KMS-11 (cell line): ENCODE measurements at regions not wholly inside any gene's neighbourhood (a gene's known extent, or its start where the extent isn't known, plus 50 kb on each side); places are given as distances from the start of the nearest gene placed in this dataset.

Experiments
- H2AFZ ChIP-seq: fragments of 200-600 bp; sonication (generic); 2 replicates; pipeline ENCODE4 v1.6.1; 2016; ENCODE audit warnings: antibody characterized with exemption, mixed run types, low read depth
- H3K27ac ChIP-seq: fragments of 200-600 bp; sonication (generic); 2 replicates; pipeline ENCODE4 v1.6.1; 2016; ENCODE audit warnings: mild to moderate bottlenecking, mixed run types
- H3K27me3 ChIP-seq: fragments of 200-600 bp; sonication (generic); 2 replicates; pipeline ENCODE4 v1.6.1; 2017; ENCODE audit warnings: mild to moderate bottlenecking, low read depth, mixed run types, moderate library complexity; ENCODE audit not compliant: insufficient read depth
- H3K36me3 ChIP-seq: fragments of 200-600 bp; sonication (generic); 2 replicates; pipeline ENCODE4 v1.6.1; 2017; ENCODE audit warnings: mild to moderate bottlenecking, mixed run types; ENCODE audit not compliant: insufficient read depth
- H3K4me1 ChIP-seq: fragments of 200-600 bp; sonication (generic); 2 replicates; pipeline ENCODE4 v1.6.1; 2016; ENCODE audit warnings: mild to moderate bottlenecking, low read depth, mixed run types; ENCODE audit not compliant: poor library complexity, severe bottlenecking
- H3K4me2 ChIP-seq: fragments of 200-600 bp; sonication (generic); 2 replicates; pipeline ENCODE4 v1.7.0; 2016; ENCODE audit warnings: mild to moderate bottlenecking, mixed run types
- H3K4me3 ChIP-seq: fragments of 200-600 bp; sonication (generic); IDR thresholded peaks from 2 replicates; pipeline ENCODE4 v1.6.1; 2017; ENCODE audit warnings: low read depth, low read length, mixed read lengths; ENCODE audit not compliant: insufficient read depth
- H3K79me2 ChIP-seq: fragments of 200-600 bp; sonication (generic); 2 replicates; pipeline ENCODE4 v1.6.1; 2016; ENCODE audit warnings: low read depth, mixed run types; ENCODE audit not compliant: insufficient read depth
- H3K9ac ChIP-seq: fragments of 200-600 bp; sonication (generic); 2 replicates; pipeline ENCODE4 v1.6.1; 2016; ENCODE audit warnings: mild to moderate bottlenecking, mixed run types
- H4K20me1 ChIP-seq: fragments of 200-600 bp; sonication (generic); 2 replicates; pipeline ENCODE4 v1.6.1; 2016; ENCODE audit warnings: mild to moderate bottlenecking, mixed run types; ENCODE audit not compliant: insufficient read depth
- TF ChIP-seq, protein P1 (sequence below): fragments of 200-600 bp; sonication (generic); conservative IDR thresholded peaks from 2 replicates; pipeline ENCODE4 v1.6.1; 2017; ENCODE audit warnings: low read depth, mild to moderate bottlenecking, antibody characterized with exemption, low read length, moderate library complexity, mixed read lengths

DNA sequence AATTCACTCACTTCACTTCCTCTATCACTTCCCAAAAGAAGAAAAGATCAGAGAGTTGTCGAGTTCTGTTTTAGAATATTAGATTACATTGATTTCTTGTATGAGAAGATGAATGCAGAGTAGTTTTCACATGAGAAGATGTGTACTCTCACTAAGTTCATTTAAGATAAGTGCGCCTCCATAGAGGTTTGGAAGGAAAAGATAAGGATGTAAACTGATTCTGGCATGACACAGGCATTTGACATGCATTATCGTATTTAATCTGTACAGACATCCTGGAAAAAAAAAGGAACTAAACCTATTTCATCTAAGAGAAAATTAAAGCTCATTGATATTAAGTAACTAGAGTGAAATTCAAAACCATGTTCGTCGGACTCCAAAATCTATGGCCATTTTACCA is 152.2 kb upstream of the CRIM1 start:
- no peak overlapping the region for H3K27ac ChIP-seq
- H3K36me3 ChIP-seq: no peaks in the 10 kb centered on the region
- H3K9ac ChIP-seq: no peak overlapping the region
- H3K4me1 ChIP-seq: no peaks in the 10 kb centered on the region
- TF ChIP-seq, protein P1, sequence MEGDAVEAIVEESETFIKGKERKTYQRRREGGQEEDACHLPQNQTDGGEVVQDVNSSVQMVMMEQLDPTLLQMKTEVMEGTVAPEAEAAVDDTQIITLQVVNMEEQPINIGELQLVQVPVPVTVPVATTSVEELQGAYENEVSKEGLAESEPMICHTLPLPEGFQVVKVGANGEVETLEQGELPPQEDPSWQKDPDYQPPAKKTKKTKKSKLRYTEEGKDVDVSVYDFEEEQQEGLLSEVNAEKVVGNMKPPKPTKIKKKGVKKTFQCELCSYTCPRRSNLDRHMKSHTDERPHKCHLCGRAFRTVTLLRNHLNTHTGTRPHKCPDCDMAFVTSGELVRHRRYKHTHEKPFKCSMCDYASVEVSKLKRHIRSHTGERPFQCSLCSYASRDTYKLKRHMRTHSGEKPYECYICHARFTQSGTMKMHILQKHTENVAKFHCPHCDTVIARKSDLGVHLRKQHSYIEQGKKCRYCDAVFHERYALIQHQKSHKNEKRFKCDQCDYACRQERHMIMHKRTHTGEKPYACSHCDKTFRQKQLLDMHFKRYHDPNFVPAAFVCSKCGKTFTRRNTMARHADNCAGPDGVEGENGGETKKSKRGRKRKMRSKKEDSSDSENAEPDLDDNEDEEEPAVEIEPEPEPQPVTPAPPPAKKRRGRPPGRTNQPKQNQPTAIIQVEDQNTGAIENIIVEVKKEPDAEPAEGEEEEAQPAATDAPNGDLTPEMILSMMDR: no peak
- no peak overlapping the region for H3K4me3 ChIP-seq
- H2AFZ ChIP-seq: no peak overlapping the region
- no peaks in the 10 kb centered on the region for H4K20me1 ChIP-seq
- no peaks in the 10 kb centered on the region for H3K79me2 ChIP-seq
- no peak overlapping the region for H3K4me2 ChIP-seq
- no peaks in the 10 kb centered on the region for H3K27me3 ChIP-seq

DNA sequence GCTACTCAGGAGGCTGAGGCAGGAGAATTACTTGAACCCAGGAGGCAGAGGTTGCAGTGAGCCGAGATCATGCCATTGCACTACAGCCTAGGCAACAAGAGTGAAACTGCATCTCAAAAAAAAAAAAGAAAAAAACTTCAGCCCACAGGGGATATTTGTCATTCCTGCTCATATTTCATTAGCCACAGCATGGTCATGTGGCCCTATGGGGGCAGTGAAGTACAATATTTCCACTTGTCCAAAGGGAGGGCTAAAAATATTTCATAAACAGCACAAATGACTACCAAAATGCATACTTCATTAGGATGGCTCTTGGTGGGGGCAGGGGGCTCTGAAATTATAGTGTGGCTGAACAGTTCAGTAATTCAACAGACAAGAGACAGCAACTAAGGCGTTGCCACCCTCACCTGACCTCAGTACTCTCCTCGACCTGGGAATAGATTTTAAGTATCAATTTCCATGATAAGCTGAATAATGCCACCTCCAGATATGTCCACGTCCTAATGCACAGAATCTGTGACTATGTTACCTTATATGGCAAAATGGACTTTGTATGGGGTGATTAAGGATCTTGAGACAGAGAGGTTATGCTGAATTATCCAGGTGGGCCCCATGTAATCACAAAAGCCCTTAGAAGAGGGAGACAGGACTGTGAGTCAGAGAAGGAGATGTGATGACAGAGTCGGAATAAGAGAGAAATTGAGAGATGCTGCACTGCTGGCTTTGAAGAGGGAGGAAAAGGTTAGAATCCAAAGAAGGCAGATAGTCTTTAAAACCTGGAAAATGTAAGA is 158.2 kb upstream of the CRIM1 start:
- Histone ChIP-seq H3K27ac (no peak overlapping the region), H3K9ac (no peak overlapping the region), H2AFZ (no peak overlapping the region), H3K4me1 (no peaks in the 10 kb centered on the region), H4K20me1 (no peaks in the 10 kb centered on the region), H3K79me2 (no peaks in the 10 kb centered on the region), H3K27me3 (no peaks in the 10 kb centered on the region), H3K36me3 (no peaks in the 10 kb centered on the region), H3K4me3 (no peak overlapping the region), H3K4me2 (no peak overlapping the region)
- TF ChIP-seq, protein P1: no peak

DNA sequence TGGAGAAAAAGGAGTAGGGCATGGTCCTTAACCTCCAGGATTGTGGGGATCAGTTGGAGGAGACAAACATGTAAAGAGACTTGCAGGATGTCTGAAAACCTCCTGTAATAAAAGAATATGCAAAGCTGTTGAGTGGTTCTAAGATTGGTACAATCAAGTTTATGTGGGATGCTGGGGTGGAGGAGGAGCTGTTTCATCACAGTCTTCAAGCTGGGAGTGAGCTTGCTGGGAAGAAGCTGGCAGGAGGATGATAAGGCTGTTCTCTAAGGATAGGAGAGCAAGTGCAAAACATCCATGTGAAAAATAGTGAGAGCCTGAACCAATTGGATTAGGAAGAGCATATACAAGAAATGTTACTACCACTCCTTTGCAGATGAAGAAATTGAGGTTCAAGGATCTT is 161.9 kb upstream of the CRIM1 start:
- no peak overlapping the region for H3K27ac ChIP-seq
- no peaks in the 10 kb centered on the region for H3K36me3 ChIP-seq
- no peaks in the 10 kb centered on the region for H3K27me3 ChIP-seq
- no peak overlapping the region for H3K9ac ChIP-seq
- H4K20me1 ChIP-seq: no peaks in the 10 kb centered on the region
- H2AFZ ChIP-seq: no peak overlapping the region
- no peaks in the 10 kb centered on the region for H3K79me2 ChIP-seq
- H3K4me3 ChIP-seq: no peak overlapping the region
- TF ChIP-seq, protein P1: no peak
- H3K4me2 ChIP-seq: no peak overlapping the region
- no peaks in the 10 kb centered on the region for H3K4me1 ChIP-seq

DNA sequence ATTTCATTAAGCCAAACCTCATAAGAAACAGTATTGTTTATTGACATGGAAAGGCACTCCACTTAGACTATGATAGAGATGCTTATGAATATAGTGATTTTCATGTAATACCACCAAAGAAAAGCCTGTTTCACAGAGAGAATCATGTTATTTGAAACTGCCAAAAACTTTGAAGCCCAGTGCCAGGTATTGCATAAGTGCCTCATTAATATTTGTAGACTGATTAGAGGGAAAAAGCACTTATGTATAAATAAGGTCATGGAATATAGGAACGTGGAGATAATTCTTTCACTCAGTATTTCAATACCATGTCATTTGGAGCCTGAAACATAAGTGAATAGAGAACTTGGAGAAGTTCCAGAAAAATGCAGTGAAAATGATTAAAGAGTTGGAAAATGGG is 162.6 kb upstream of the CRIM1 start:
- Histone ChIP-seq H3K4me1 (no peaks in the 10 kb centered on the region), H3K9ac (no peak overlapping the region), H2AFZ (no peak overlapping the region), H4K20me1 (no peaks in the 10 kb centered on the region), H3K79me2 (no peaks in the 10 kb centered on the region), H3K27ac (no peak overlapping the region), H3K4me3 (no peak overlapping the region), H3K36me3 (no peaks in the 10 kb centered on the region), H3K4me2 (no peak overlapping the region), H3K27me3 (no peaks in the 10 kb centered on the region)
- TF ChIP-seq, protein P1: no peak
